Mammary epithelial cell (primary cell): ENCODE measurements at regions not wholly inside any gene's neighbourhood (a gene's known extent, or its start where the extent isn't known, plus 50 kb on each side); places are given as distances from the start of the nearest gene placed in this dataset.

Experiments used
- EZH2 ChIP-seq: IDR thresholded peaks from 2 replicates; pipeline ENCODE4 v1.6.1; 2012; ENCODE audit warnings: low read length, inconsistent platforms, borderline replicate concordance
- TF ChIP-seq, protein P1 (sequence below), 2 donors: IDR thresholded peaks in 1 of 2; conservative IDR thresholded peaks in 1 of 2; 2 replicates each; pipeline ENCODE4 v1.5.1; 2011 to 2012; ENCODE audit warnings: inconsistent platforms in 2 of 2, low read length in 2 of 2, mild to moderate bottlenecking in 2 of 2, control low read depth in 1 of 2, low read depth in 1 of 2; ENCODE audit not compliant: insufficient read depth in 1 of 2; ENCODE audit errors: extremely low read depth in 1 of 2

DNA sequence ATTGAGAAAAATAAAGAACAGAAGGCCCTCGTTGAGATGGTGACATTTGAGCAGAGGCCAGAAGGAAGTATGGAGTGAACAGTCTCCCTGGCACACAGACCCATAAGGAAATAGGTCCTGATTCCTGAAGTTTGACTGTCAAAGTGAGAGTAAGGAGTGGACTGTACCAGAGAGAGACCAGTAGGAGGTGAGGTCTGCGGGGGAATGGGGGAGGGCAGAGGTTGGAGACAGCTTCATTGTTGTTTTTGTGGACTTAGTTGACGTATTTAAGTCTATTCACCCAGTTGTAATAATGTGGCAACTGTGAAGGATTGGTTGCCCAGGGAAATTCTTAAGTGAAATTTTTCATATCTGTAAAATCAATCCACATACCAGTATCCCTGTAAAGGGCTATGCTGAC lies 110.7 kb downstream of the TFAP2B start:
- TF ChIP-seq, protein P1, sequence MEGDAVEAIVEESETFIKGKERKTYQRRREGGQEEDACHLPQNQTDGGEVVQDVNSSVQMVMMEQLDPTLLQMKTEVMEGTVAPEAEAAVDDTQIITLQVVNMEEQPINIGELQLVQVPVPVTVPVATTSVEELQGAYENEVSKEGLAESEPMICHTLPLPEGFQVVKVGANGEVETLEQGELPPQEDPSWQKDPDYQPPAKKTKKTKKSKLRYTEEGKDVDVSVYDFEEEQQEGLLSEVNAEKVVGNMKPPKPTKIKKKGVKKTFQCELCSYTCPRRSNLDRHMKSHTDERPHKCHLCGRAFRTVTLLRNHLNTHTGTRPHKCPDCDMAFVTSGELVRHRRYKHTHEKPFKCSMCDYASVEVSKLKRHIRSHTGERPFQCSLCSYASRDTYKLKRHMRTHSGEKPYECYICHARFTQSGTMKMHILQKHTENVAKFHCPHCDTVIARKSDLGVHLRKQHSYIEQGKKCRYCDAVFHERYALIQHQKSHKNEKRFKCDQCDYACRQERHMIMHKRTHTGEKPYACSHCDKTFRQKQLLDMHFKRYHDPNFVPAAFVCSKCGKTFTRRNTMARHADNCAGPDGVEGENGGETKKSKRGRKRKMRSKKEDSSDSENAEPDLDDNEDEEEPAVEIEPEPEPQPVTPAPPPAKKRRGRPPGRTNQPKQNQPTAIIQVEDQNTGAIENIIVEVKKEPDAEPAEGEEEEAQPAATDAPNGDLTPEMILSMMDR (conservative IDR thresholded peaks at IDR 0.05 in 1 of 2, IDR thresholded peaks at IDR 0.05 in 1 of 2; ENCODE audit: extremely low read depth in 1 of 2, insufficient read depth in 1 of 2, low read depth in 1 of 2, low read length in 2 of 2): no peak
- no peak for TF ChIP-seq EZH2
